GM21528 (cell line): ENCODE measurements at regions not wholly inside any gene's neighbourhood (a gene's known extent, or its start where the extent isn't known, plus 50 kb on each side); places are given as distances from the start of the nearest gene placed in this dataset.
A peak's percentile ranks its signal among the peaks of the same experiment; 100 is the strongest.

Experiments
- ATAC-seq: cut with Tn5 transposase; IDR thresholded peaks from one replicate; pipeline ENCODE4 v1.9.1; 2021; ENCODE audit warnings: mild to moderate bottlenecking, moderate library complexity; ENCODE audit not compliant: unreplicated experiment, low FRiP score

DNA sequence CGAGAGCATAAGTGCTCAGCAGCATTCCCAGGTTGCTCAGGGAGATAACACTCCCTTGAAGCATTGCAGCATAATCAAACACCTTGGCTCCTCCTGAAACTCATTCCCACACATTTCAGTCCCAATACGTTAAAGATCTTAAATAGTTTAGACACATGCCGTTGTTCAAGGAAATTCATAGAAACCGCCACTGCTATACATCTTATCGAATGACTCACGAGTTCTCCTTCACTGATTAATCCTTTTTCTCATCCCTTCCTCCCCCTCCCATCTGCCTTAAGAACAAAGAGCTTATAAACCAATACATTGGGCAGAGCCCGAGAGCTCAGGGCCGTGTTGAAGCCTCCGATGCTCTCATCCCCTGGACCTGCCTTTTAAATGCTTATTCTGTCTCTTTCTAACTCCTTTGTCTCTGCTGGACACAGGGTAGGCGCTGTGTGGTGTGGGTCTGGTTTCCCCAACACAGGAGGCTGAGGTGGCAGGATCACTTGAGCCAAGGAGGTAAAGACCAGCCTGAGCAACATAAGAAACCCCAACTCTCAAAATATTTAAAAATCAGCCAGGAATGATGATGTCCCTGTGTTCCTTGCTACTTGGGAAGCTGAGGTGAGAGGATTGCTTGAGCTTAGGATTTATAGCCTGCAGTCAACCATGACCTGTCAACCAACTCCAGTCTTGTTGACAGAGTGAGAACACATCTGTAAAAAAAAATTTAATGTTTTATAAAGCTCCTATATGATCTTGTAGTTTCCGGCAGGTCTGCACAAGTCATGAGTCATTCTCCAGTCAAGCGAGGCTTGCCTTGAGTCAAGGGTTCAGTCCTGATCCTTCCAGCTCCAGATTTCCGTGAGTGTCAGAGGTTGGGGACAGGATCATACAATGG, 394.0 kb upstream of the HSFY2 start:
- ATAC-seq: no peak

DNA sequence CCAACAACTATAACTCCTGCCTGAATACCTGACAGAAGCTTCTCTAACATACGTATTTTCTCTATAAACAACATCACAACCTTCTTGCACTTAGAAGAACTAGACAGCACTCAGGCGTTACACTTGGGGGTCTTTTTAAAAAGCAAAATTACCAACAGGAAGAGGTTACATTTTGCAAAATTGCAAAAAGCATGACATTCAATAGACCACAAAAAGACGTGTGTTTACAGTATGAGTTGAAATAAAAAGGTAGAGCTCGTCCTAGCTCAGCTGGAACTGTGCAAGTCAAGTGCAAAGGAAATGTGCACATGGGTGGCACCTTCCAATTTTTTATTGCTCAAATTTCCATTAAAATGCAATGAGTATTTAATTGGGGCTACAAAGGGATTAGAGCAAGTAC, 375.2 kb upstream of the HSFY2 start:
- no peak for ATAC-seq

DNA sequence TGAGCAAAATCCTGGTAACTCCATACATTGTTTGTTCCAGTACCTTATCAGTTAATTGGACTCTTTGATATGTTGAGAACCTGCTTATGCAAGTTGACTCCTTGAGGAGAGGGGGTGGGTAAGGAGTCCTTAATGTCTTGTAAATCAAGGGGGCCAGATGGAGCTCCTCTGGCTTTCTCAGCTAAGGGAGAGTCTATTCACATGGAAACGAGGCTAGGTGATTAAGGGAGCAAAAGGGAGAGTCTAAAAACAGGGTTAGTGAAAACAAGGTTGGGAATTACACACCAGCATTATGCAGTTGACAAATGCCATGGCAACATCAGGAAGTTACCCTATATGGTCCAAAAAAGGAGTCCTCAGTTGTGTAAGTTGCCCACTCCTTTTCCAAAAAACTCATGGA, 372.8 kb upstream of the HSFY2 start:
- ATAC-seq: no peak

DNA sequence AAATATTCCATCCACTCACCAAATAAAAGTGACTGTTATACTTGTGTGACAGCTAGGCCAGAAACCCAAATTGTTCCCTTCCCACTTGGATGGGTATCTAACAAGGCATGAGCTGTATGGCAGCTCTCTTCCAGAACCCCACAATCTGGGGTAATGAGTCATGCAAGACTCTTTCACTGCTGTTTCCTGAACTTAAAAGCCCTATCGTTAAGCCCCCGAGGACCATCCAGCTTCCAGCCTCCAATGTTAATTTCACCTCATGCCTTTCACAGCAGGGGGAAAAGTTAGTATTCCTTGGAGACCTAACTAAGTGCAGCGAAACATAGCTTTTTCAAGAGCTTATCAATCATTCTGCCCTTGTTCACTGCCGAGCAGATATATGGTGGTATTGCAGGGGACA, 368.6 kb upstream of the HSFY2 start:
- ATAC-seq: no peak

DNA sequence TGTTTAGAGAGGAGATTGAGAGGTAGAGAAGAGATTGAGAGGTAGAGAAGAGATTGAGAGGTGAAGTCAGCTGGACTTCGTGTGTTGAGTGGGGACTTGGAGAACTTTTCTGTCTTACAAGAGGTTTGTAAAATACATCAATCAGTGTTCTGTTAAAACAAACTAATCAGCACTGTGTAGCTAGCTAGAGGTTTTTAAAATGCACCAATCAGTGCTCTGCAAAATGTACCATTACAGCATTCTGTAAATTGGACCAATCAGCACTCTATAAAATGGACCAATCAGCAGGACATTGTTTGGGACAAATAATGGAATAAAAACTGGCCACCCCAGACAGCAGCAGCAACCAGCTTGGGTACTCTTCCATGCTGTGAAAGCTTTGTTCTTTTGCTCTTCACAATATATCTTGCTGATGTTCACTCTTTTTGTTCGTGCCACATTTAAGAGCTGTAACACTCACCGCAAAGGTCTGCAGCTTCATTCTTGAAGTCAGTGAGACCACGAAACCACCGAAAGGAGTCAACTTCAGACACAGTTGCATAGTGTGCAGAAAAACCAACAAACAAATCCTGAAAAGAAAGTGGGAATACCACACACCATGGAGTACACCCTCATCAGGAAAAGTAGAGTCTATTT, 366.9 kb upstream of the HSFY2 start:
- ATAC-seq: no peak

DNA sequence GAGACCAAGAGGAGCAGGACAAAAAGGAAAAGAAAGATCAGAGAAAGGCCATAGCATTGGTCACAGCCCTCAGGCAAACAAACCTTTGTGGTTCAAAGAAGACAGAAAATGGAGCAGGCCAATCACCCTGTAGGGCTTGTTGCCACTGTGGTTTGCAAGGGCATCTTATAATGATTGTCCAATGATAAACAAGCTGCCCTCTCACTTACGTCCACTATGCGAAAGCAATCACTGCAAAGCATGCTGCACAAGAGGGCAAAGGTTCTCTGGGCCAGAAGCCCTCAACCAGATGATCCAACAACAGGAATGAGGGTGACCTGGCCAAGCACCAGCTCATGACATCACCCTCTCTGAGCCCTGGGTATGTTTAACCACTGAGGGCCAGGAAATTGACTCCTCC, 360.9 kb upstream of the HSFY2 start:
- ATAC-seq: no peak

DNA sequence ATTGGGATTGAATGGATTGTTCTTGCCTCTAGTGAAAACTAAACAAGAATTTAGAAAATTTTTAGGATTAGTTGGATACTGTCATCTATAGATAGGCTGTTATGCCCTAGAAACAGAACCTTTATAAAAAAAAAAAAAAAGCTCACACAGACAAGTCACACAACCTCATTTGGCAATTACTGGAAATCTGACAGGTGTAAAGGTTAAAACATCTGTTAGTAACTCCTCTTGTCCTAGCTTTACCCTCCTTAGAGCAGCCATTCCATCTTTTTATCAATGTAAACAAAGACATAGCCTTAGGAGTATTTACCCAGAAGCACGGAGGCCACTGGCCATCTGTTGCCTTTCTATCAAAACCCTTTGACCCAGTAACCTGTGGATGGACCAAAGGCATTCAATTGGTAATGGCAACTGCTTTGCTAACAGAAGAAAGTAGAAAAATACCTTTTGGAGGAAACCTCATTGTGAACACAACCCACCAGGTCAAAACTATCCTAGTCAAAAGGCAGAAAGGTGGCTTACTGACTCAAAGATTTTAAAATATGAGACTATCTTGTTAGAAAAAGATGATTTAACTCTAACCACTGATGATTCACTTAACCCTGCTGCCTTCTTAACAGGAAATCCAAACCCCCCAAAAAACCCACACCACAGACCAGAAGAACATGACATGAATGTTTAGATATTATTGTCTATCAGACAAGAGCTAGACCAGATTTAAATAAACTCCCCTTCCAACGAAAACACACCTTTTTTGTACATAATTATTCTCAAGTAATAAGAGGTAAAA, 357.2 kb upstream of the HSFY2 start:
- no peak for ATAC-seq

DNA sequence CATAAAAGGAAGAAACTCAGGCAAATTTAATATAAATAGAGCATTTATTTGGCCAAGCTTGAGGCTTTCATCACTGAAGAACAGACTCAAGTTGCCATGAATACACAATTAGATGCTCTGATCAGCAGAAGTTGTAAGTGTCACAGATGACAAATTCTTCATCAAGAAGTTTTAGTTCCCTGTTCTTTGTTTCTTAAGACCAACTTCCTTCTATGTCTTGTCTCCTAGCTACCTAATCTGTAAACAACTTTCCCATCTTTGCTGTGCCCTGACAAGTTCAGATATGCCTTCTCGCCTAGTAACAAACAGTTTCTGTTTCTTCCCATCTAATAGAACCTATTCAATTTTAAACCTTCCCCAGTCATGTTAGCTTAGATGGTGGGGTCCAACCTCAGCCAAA, 353.4 kb upstream of the HSFY2 start:
- ATAC-seq: no peak

DNA sequence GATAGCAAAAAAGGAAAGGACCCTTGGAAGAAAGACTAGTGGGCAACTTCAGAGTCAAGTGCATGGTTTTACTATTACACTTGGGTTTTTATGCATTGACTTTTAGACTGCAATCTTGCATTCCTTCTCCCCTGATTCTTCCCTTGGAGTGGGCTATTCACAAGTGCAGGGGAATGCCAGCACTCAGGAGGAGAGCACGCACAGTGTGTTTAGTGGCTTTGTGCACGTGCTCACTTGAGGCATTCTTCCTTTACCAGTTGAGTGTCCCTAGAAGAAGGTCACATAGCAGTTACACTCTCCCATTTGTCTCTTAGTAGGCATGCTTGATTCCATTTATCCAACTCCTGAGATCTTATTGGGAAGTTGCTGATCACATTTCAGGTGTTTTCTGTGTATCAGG, 351.1 kb upstream of the HSFY2 start:
- no peak for ATAC-seq

DNA sequence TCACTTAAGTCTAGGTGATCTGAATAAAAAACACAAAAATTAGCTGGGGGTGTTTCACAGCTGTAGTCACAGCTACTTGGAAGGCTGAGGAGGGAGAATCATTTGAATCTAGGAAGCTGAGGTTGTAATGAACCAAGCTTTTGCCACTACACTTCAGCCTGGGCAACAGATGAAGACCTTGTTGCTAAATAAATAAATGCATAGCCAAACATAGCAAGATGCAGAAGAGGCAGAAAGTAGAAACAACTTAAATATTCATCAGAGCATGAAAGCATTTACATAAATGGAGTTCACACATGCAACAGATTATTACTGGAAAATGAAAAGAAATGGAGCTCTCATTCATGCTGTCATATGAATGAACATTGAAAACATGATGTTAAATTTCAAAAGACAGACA, 348.9 kb upstream of the HSFY2 start:
- no peak for ATAC-seq

DNA sequence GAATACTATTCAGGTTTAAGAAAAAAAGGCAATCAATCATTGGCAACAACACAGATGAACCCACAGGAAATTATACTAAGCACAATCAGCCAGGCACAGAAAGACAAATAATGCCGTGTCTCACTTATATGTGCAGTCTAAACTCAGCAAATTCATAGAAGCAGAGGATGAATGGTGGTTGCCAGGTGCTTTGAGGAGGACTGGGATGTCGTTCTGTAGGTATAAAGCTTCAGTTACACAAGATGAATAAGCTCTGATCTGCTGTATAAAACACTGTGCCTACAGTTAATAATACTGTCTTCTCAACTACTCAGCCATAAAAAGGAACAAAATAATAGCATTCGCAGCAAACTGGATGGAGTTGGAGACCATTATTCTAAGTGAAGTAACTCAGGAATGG, 324.8 kb upstream of the HSFY2 start:
- no peak for ATAC-seq

DNA sequence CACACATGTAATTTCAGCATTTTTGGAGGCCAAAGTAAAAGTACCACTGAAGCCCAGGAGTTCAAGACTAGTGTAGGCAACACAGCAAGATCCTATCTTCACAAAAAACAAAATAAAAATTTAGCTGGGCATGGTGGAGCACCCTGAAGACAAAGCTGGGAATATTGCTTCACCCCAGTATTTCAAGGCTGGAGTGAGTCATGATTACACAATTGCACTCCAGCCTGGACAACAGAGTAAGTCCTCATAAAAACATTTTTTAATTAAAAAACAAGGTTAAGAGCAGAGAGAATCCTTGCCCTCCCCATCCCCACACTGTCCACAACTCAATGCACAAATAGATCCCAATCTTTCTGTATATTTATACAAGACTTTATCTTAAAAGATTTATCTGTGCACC, 321.9 kb upstream of the HSFY2 start:
- no peak for ATAC-seq

DNA sequence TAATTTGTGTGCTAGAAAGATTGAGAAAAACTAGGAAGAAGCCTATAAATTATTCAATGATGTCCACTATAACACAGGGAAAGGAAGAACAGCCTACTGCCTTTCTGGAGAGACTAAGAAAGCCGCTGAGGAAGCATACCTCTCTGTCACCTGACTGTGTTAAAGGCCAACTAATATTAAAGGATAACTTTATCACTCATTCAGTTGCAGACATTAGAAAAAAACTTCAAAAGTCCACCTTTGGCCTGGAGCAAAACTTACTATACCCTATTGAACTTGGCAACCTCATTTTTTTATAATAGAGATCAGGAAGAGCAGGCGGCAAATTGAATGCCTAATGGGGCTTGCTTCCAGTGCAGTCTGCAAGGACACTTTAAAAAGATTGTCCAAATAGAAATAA, 309.5 kb upstream of the HSFY2 start:
- no peak for ATAC-seq

DNA sequence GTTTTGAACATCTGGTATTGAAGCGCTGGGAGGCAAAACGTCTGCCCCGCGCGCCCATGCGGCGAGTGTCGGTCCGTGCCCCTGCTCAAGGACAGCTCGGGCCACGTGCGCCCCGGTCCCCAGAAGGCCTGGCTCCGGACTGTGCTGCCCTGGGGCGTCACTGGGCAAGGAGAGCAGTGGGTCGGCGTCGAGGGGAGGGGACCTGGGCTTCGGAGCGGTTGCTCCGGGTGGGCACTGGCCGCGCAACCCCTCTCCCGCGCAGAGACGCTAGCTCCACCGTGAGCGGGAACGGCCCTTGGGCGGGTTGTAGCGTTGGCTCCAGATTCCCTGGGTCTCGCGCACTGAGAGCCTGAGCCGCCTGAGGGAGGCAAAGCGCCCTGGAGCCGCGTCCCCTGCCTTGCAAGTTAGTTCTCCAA, 304.2 kb upstream of the HSFY2 start:
- no peak for ATAC-seq

DNA sequence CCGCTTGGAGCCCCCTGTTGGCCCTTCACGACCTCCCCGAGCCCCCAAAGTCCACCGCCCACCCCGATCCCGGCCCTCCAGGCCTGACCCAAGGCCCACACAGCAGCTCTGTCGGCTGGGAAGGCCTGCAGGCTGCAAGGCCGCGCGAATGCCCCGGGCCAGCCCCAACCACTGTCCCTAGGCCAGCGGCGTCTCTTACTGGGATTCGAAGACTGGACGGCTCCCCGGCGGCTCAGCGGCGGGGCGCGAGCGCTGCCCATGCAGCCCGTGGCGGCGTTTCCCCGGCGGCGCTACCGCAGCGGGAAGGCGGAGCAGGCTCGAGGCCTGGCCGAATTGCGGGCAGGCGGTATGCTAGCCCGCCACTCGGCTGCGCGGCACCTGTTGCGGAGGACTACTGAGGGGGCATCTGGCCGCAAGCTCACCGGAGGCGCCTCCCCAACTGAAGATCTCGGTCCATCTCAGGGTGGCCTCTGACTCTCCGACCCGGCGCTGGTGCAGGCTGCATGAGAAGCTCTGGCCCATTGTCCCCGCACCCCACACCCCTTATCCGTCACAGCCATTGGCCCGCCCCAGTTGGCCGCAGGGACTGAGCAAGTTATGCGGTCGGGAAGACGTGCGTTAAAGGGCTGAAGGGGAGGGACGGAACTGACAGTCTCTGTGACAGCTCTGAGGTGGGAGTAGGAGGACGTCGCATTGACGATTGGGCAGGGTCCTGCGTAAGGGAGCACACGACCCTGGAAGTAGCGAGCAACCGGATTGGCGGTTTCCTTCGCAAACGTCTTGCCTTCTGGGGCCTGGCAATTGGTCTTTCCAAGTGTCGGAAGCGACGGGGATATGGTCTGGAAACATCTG, 303.5 kb upstream of the HSFY2 start:
- peak; percentile 54 for ATAC-seq

DNA sequence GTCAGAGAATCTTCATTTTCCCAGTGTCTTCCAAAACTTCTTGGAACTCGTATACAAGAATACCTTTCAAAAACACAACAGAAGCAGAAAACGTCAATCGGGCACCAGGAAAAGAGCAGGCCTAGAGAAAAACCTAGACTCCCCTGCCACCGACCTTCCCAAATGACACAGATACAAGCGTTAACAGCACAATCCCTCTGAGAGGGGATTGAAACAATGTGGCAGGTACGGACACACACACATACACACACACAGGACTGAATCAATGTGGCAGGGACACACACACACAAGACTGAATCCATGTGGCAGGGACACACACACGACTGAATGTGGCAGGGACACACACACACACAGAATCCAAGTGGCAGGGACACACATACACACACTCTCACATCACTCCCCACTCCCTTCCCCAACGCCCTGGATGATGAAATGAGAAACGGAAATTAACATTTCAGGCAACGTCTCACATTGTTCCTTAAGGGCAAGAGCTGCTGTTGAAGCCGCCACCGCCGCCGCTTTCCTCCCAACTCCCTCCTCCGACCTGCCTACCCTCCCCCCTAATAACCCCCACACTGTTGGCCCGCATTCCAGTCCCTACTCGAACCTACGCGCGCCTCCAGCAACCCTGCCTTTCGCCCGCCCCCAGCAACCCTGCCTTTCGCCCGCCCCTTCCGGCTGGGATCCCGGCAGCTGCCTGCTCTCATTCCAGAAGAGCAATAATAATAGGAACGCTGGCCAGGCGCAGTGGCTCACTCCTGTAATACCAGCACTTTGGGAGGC, 302.1 kb upstream of the HSFY2 start:
- no peak for ATAC-seq

DNA sequence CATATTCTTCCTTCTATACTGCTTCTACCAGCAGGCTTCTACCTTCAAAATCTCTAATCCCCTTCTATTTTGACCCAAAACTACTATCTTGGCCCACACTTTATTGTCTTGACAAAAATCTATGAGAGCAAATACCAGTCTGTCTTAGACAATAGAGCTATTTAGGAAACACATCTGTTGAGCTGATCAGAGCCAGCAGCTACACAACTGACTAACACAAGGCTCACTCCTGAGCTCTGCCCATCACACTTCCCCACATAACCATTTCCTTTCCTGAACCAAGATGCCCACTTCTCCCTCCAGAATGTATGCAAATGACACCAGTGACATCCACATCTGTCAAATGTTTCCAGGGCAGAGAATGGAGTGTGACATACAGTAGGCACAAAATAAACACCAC, 293.9 kb upstream of the HSFY2 start:
- ATAC-seq: no peak

DNA sequence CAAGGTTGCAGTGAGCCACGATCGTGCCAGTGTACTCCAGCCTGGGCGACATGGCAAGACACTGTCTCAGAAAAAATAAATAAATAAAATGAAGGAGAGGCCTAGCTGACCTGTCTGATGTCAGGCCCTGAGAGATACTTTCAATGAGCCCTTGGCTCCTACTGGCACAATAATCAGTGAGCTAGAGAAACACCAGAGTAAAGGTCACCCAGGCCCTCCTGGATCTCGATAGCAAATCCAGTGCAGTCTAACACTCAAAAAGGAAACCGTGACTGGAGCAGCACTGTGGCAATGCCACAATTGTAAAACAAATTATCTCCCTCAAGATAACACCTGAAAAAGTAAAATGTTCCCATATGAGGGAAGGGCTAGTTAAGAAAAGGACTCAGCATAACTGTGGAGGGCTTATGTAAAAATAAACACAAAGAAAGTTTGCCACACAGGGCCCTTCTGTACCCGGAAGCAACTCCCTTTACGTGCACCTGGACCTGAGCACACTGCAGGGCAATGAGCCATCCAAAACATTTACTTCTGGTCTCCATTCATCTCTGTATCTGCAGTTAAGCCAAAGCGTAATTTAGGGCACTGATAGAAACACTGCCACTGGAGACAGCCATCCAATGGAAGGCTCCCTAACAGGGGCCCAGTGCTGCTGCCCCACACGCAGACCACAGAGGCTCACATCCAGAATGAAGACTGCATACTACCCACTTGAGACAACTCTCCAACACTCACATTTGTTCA, 293.1 kb upstream of the HSFY2 start:
- ATAC-seq: no peak

DNA sequence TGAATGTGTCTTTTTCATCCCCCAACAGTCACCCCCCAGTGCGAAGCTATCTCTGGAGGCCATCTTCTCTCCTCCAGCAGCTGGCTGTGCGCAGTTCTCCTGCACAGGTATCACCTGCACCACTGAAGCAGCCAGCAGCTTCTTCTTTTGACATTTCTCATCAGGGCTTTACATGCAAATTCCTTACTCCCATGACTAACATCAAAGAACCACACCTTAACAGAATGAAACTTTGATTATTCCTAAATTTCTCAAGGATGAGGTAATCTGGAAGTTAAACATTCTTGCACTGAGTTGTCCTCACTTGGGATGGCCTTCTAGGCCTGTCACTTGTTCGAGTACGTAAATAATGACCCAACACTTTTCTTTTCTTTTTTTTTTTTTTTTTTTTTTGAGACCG, 291.6 kb upstream of the HSFY2 start:
- no peak for ATAC-seq
